Thyroid gland (tissue), 4 donors: ENCODE measurements at regions not wholly inside any gene's neighbourhood (a gene's known extent, or its start where the extent isn't known, plus 50 kb on each side); places are given as distances from the start of the nearest gene placed in this dataset.

ENCODE experiments used
- CTCF ChIP-seq, 6 experiments: fragments of 200-600 bp in 3 of 6; fragments of 450-650 bp in 3 of 6; sonication (generic) in 3 of 6; IDR thresholded peaks; one replicate each; pipeline ENCODE4 v1.5.1; 2016 to 2019; ENCODE audit warnings: antibody characterized with exemption in 6 of 6, mild to moderate bottlenecking in 2 of 6, inconsistent platforms in 1 of 6, moderate library complexity in 1 of 6
- POLR2A ChIP-seq, 2 donors: fragments of 450-650 bp; IDR thresholded peaks; one replicate each; pipeline ENCODE4 v1.6.1; 2017; ENCODE audit warnings: antibody characterized with exemption in 2 of 2, mild to moderate bottlenecking in 2 of 2, moderate library complexity in 1 of 2

GRCh38 chr4:125988464-125988863, 673.7 kb downstream of the FAT4 start:
- no peak for TF ChIP-seq CTCF (IDR thresholded peaks at IDR 0.05)
- TF ChIP-seq POLR2A (IDR thresholded peaks at IDR 0.05): no peak
